ENCODE measurements at regions not wholly inside any gene's neighbourhood (a gene's known extent, or its start where the extent isn't known, plus 50 kb on each side); places are given as distances from the start of the nearest gene placed in this dataset.

GRCh38 chr13:37492075-37492474, 106.5 kb downstream of the POSTN start:
- H3K4me1 Mint-ChIP-seq (ENCODE audit: low read depth, unreplicated experiment) = no peaks in the 10 kb centered on the region
- H3K9me3 Mint-ChIP-seq (ENCODE audit: unreplicated experiment) = no peaks in the 10 kb centered on the region
- BruUV-seq (replicated peaks) = no TSS peak
- POLR2A ChIA-PET = no interaction called here
- intact Hi-C loops (cut with micrococcal nuclease; ENCODE audit: unreplicated experiment) = no loop called here
- Histone ChIP-seq H3K36me3 (ENCODE audit: control insufficient read depth, insufficient read depth, low read length) (no peaks in the 10 kb centered on the region), H3K27me3 (replicated peaks; ENCODE audit: control insufficient read depth, insufficient read depth, low read length) (no peaks in the 10 kb centered on the region; the same call in 1 of the 2 replicates), H3K9me3 (no peaks in the 10 kb centered on the region), H3K4me3 (ENCODE audit: low read depth, low read length) (no peak overlapping the region), H3K4me1 (no peaks in the 10 kb centered on the region)
- TF ChIP-seq, protein P1, sequence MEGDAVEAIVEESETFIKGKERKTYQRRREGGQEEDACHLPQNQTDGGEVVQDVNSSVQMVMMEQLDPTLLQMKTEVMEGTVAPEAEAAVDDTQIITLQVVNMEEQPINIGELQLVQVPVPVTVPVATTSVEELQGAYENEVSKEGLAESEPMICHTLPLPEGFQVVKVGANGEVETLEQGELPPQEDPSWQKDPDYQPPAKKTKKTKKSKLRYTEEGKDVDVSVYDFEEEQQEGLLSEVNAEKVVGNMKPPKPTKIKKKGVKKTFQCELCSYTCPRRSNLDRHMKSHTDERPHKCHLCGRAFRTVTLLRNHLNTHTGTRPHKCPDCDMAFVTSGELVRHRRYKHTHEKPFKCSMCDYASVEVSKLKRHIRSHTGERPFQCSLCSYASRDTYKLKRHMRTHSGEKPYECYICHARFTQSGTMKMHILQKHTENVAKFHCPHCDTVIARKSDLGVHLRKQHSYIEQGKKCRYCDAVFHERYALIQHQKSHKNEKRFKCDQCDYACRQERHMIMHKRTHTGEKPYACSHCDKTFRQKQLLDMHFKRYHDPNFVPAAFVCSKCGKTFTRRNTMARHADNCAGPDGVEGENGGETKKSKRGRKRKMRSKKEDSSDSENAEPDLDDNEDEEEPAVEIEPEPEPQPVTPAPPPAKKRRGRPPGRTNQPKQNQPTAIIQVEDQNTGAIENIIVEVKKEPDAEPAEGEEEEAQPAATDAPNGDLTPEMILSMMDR (IDR thresholded peaks at IDR 0.05; ENCODE audit: insufficient read depth in 1 of 2, low read depth in 1 of 2, low read length in 1 of 2, severe bottlenecking in 1 of 2, unreplicated experiment in 1 of 2) = no peak
- no peak for DNase-seq
- CTCF ChIA-PET = no interaction called here
- no peak overlapping the region for H3K27ac Mint-ChIP-seq (ENCODE audit: unreplicated experiment)
- no peaks in the 10 kb centered on the region for H3K36me3 Mint-ChIP-seq (ENCODE audit: insufficient read depth, unreplicated experiment)
- peaks cover 2% of the 10 kb centered on the region for H3K27me3 Mint-ChIP-seq (ENCODE audit: insufficient read depth, unreplicated experiment)
- no peak overlapping the region for H3K4me3 Mint-ChIP-seq (ENCODE audit: unreplicated experiment)

- Mint-ChIP-seq H3K27me3 (ENCODE audit: insufficient read depth, unreplicated experiment) (peaks cover 2% of the 10 kb centered on the region), H3K36me3 (ENCODE audit: insufficient read depth, unreplicated experiment) (no peaks in the 10 kb centered on the region), H3K4me3 (ENCODE audit: unreplicated experiment) (no peak overlapping the region), H3K27ac (ENCODE audit: unreplicated experiment) (no peak overlapping the region), H3K9me3 (ENCODE audit: unreplicated experiment) (no peaks in the 10 kb centered on the region), H3K4me1 (ENCODE audit: low read depth, unreplicated experiment) (no peaks in the 10 kb centered on the region)
- Histone ChIP-seq H3K4me3 (ENCODE audit: low read depth, low read length) (no peak overlapping the region), H3K27me3 (replicated peaks; ENCODE audit: control insufficient read depth, insufficient read depth, low read length) (no peaks in the 10 kb centered on the region; the same call in 1 of the 2 replicates), H3K36me3 (ENCODE audit: control insufficient read depth, insufficient read depth, low read length) (no peaks in the 10 kb centered on the region), H3K4me1 (no peaks in the 10 kb centered on the region), H3K9me3 (no peaks in the 10 kb centered on the region)
- intact Hi-C loops (cut with micrococcal nuclease; ENCODE audit: unreplicated experiment) = no loop called here
- POLR2A ChIA-PET = no interaction called here
- no TSS peak for BruUV-seq (replicated peaks)
- TF ChIP-seq, protein P1 (IDR thresholded peaks at IDR 0.05; ENCODE audit: insufficient read depth in 1 of 2, low read depth in 1 of 2, low read length in 1 of 2, severe bottlenecking in 1 of 2, unreplicated experiment in 1 of 2) = no peak
- CTCF ChIA-PET = no interaction called here
- no peak for DNase-seq
Measured at GRCh38 chr13:37491661-37492060, 106.9 kb downstream of the POSTN start.

- intact Hi-C loops (cut with micrococcal nuclease; ENCODE audit: unreplicated experiment) = no loop called here
- Mint-ChIP-seq H3K4me1 (ENCODE audit: low read depth, unreplicated experiment) (no peaks in the 10 kb centered on the region), H3K27me3 (ENCODE audit: insufficient read depth, unreplicated experiment) (peaks cover 2% of the 10 kb centered on the region), H3K9me3 (ENCODE audit: unreplicated experiment) (no peaks in the 10 kb centered on the region), H3K4me3 (ENCODE audit: unreplicated experiment) (no peak overlapping the region), H3K27ac (ENCODE audit: unreplicated experiment) (no peak overlapping the region), H3K36me3 (ENCODE audit: insufficient read depth, unreplicated experiment) (no peaks in the 10 kb centered on the region)
- H3K27me3 ChIP-seq (replicated peaks; ENCODE audit: control insufficient read depth, insufficient read depth, low read length) = no peaks in the 10 kb centered on the region; the same call in 1 of the 2 replicates
- no peaks in the 10 kb centered on the region for H3K4me1 ChIP-seq
- no peak overlapping the region for H3K4me3 ChIP-seq (ENCODE audit: low read depth, low read length)
- H3K9me3 ChIP-seq = no peaks in the 10 kb centered on the region
- POLR2A ChIA-PET = no interaction called here
- no peaks in the 10 kb centered on the region for H3K36me3 ChIP-seq (ENCODE audit: control insufficient read depth, insufficient read depth, low read length)
- BruUV-seq (replicated peaks) = no TSS peak
- CTCF ChIA-PET = no interaction called here
- DNase-seq = no peak
- TF ChIP-seq, protein P1 (IDR thresholded peaks at IDR 0.05; ENCODE audit: insufficient read depth in 1 of 2, low read depth in 1 of 2, low read length in 1 of 2, severe bottlenecking in 1 of 2, unreplicated experiment in 1 of 2) = no peak
Measured at GRCh38 chr13:37490176-37490779, 108.3 kb downstream of the POSTN start.

Measured in Caco-2 (cell line).